T-helper 17 cell (primary cell): ENCODE measurements at regions not wholly inside any gene's neighbourhood (a gene's known extent, or its start where the extent isn't known, plus 50 kb on each side); places are given as distances from the start of the nearest gene placed in this dataset.

Source experiments
- ATAC-seq: fragments of 150-1000 bp; cut with Tn5 transposase; 2 replicates; pipeline ENCODE4 v1.10.0; 2021; ENCODE audit warnings: mild to moderate bottlenecking, moderate library complexity
- DNase-seq, 3 donors: peaks; one replicate each; pipeline versions ENCODE4 v3.0.0 to v3.0.0-alpha.2; 2020 to 2021
- H3K9me3 ChIP-seq: one replicate; pipeline ENCODE4 v1.7.0; 2013; ENCODE audit warnings: low read length, mild to moderate bottlenecking; ENCODE audit not compliant: control insufficient read depth, poor library complexity, severe bottlenecking
- H3K27ac Mint-ChIP-seq: one replicate; pipeline ENCODE4 v1.8.0; 2022; ENCODE audit warnings: mild to moderate bottlenecking, moderate library complexity, mixed read lengths
- H3K27me3 Mint-ChIP-seq: one replicate; pipeline ENCODE4 v1.8.0; 2022; ENCODE audit warnings: mixed read lengths
- H3K36me3 Mint-ChIP-seq: one replicate; pipeline ENCODE4 v1.8.0; 2022; ENCODE audit warnings: low read depth, mixed read lengths
- H3K4me1 Mint-ChIP-seq: one replicate; pipeline ENCODE4 v1.8.0; 2022; ENCODE audit warnings: mild to moderate bottlenecking, mixed read lengths
- H3K4me3 Mint-ChIP-seq: one replicate; pipeline ENCODE4 v1.8.0; 2022; ENCODE audit warnings: mild to moderate bottlenecking, moderate library complexity, mixed read lengths

GRCh38 chr12:65517656-65518210 lies 239.2 kb downstream of the MSRB3 start:
- Mint-ChIP-seq H3K36me3 (no peaks in the 10 kb centered on the region), H3K27ac (no peak overlapping the region), H3K4me3 (no peak overlapping the region), H3K4me1 (no peaks in the 10 kb centered on the region), H3K27me3 (no peaks in the 10 kb centered on the region)
- no peaks in the 10 kb centered on the region for H3K9me3 ChIP-seq
- no peak for ATAC-seq
- no peak for DNase-seq

- no peaks in the 10 kb centered on the region for H3K4me1 Mint-ChIP-seq
- H3K4me3 Mint-ChIP-seq = no peak overlapping the region
- H3K9me3 ChIP-seq = no peaks in the 10 kb centered on the region
- no peaks in the 10 kb centered on the region for H3K36me3 Mint-ChIP-seq
- DNase-seq (no peak), ATAC-seq (no peak)
- H3K27ac Mint-ChIP-seq = no peak overlapping the region
- no peaks in the 10 kb centered on the region for H3K27me3 Mint-ChIP-seq
Observed at GRCh38 chr12:65518771-65519170, 240.3 kb downstream of the MSRB3 start.

GRCh38 chr12:65520658-65521057 lies 242.2 kb downstream of the MSRB3 start:
- DNase-seq = no peak
- H3K9me3 ChIP-seq = no peaks in the 10 kb centered on the region
- no peaks in the 10 kb centered on the region for H3K4me1 Mint-ChIP-seq
- H3K36me3 Mint-ChIP-seq = no peaks in the 10 kb centered on the region
- no peak for ATAC-seq
- no peaks in the 10 kb centered on the region for H3K27me3 Mint-ChIP-seq
- H3K27ac Mint-ChIP-seq = no peak overlapping the region
- no peak overlapping the region for H3K4me3 Mint-ChIP-seq

- Mint-ChIP-seq H3K27ac (no peak overlapping the region), H3K27me3 (no peaks in the 10 kb centered on the region), H3K4me3 (no peak overlapping the region), H3K4me1 (no peaks in the 10 kb centered on the region), H3K36me3 (no peaks in the 10 kb centered on the region)
- no peak for DNase-seq
- H3K9me3 ChIP-seq = no peaks in the 10 kb centered on the region
- ATAC-seq = no peak
Observed at GRCh38 chr12:65522956-65523860, 244.7 kb downstream of the MSRB3 start.

- no peak for ATAC-seq
- Mint-ChIP-seq H3K27me3 (no peaks in the 10 kb centered on the region), H3K27ac (no peak overlapping the region), H3K4me1 (no peaks in the 10 kb centered on the region), H3K36me3 (no peaks in the 10 kb centered on the region), H3K4me3 (no peak overlapping the region)
- DNase-seq = no peak
- no peaks in the 10 kb centered on the region for H3K9me3 ChIP-seq
Observed at GRCh38 chr12:65524666-65525065, 246.2 kb downstream of the MSRB3 start.

- Mint-ChIP-seq H3K27me3 (no peaks in the 10 kb centered on the region), H3K27ac (no peak overlapping the region), H3K4me3 (no peak overlapping the region), H3K36me3 (no peaks in the 10 kb centered on the region), H3K4me1 (no peaks in the 10 kb centered on the region)
- no peak for ATAC-seq
- DNase-seq = no peak
- H3K9me3 ChIP-seq = no peaks in the 10 kb centered on the region
Observed at GRCh38 chr12:65525491-65526141, 247.1 kb downstream of the MSRB3 start.

GRCh38 chr12:65526311-65526710 lies 247.8 kb downstream of the MSRB3 start:
- no peak for DNase-seq
- Mint-ChIP-seq H3K4me3 (no peak overlapping the region), H3K4me1 (no peaks in the 10 kb centered on the region), H3K27me3 (no peaks in the 10 kb centered on the region), H3K36me3 (no peaks in the 10 kb centered on the region), H3K27ac (no peak overlapping the region)
- H3K9me3 ChIP-seq = no peaks in the 10 kb centered on the region
- no peak for ATAC-seq

- no peaks in the 10 kb centered on the region for H3K36me3 Mint-ChIP-seq
- DNase-seq (no peak), ATAC-seq (no peak)
- no peaks in the 10 kb centered on the region for H3K27me3 Mint-ChIP-seq
- no peaks in the 10 kb centered on the region for H3K4me1 Mint-ChIP-seq
- H3K4me3 Mint-ChIP-seq = no peak overlapping the region
- H3K27ac Mint-ChIP-seq = no peak overlapping the region
- H3K9me3 ChIP-seq = no peaks in the 10 kb centered on the region
Observed at GRCh38 chr12:65528127-65528526, 249.6 kb downstream of the MSRB3 start.

GRCh38 chr12:65529106-65529505 lies 250.6 kb downstream of the MSRB3 start:
- H3K4me3 Mint-ChIP-seq = no peak overlapping the region
- H3K27ac Mint-ChIP-seq = no peak overlapping the region
- H3K36me3 Mint-ChIP-seq = no peaks in the 10 kb centered on the region
- H3K9me3 ChIP-seq = no peaks in the 10 kb centered on the region
- ATAC-seq (no peak), DNase-seq (no peak)
- no peaks in the 10 kb centered on the region for H3K27me3 Mint-ChIP-seq
- H3K4me1 Mint-ChIP-seq = no peaks in the 10 kb centered on the region

- ATAC-seq = no peak
Observed at GRCh38 chr12:65529771-65530435, 251.4 kb downstream of the MSRB3 start.

GRCh38 chr12:65532162-65532561 lies 253.7 kb downstream of the MSRB3 start:
- no peaks in the 10 kb centered on the region for H3K9me3 ChIP-seq
- ATAC-seq = no peak
- no peaks in the 10 kb centered on the region for H3K4me1 Mint-ChIP-seq
- no peak for DNase-seq
- H3K27ac Mint-ChIP-seq = no peak overlapping the region
- H3K27me3 Mint-ChIP-seq = no peaks in the 10 kb centered on the region
- no peaks in the 10 kb centered on the region for H3K36me3 Mint-ChIP-seq
- no peak overlapping the region for H3K4me3 Mint-ChIP-seq

More at GRCh38 chr12:65529771-65530435, 251.4 kb downstream of the MSRB3 start:
- no peak overlapping the region for H3K4me3 Mint-ChIP-seq
- DNase-seq = no peak
- H3K4me1 Mint-ChIP-seq = no peaks in the 10 kb centered on the region
- no peaks in the 10 kb centered on the region for H3K27me3 Mint-ChIP-seq
- H3K27ac Mint-ChIP-seq = no peak overlapping the region
- no peaks in the 10 kb centered on the region for H3K36me3 Mint-ChIP-seq
- no peaks in the 10 kb centered on the region for H3K9me3 ChIP-seq

- no peak for ATAC-seq
Observed at GRCh38 chr12:65532764-65533163, 254.3 kb downstream of the MSRB3 start.

GRCh38 chr12:65533177-65533883 lies 254.8 kb downstream of the MSRB3 start:
- H3K4me1 Mint-ChIP-seq = no peaks in the 10 kb centered on the region
- DNase-seq (no peak), ATAC-seq (no peak)
- no peak overlapping the region for H3K4me3 Mint-ChIP-seq
- H3K36me3 Mint-ChIP-seq = no peaks in the 10 kb centered on the region
- no peak overlapping the region for H3K27ac Mint-ChIP-seq
- no peaks in the 10 kb centered on the region for H3K27me3 Mint-ChIP-seq
- no peaks in the 10 kb centered on the region for H3K9me3 ChIP-seq

More at GRCh38 chr12:65532764-65533163, 254.3 kb downstream of the MSRB3 start:
- H3K27me3 Mint-ChIP-seq = no peaks in the 10 kb centered on the region
- no peak overlapping the region for H3K4me3 Mint-ChIP-seq
- no peak overlapping the region for H3K27ac Mint-ChIP-seq
- no peak for DNase-seq
- no peaks in the 10 kb centered on the region for H3K9me3 ChIP-seq
- no peaks in the 10 kb centered on the region for H3K36me3 Mint-ChIP-seq
- no peaks in the 10 kb centered on the region for H3K4me1 Mint-ChIP-seq
